DOHH2 (cell line): ENCODE measurements at regions not wholly inside any gene's neighbourhood (a gene's known extent, or its start where the extent isn't known, plus 50 kb on each side); places are given as distances from the start of the nearest gene placed in this dataset.

Source experiments
- H3F3A ChIP-seq: fragments of 200-600 bp; sonication (generic), shearing (Covaris generic); 2 replicates; pipeline ENCODE4 v1.6.0; 2016; ENCODE audit warnings: antibody characterized with exemption, mild to moderate bottlenecking; ENCODE audit not compliant: control insufficient read depth, insufficient read depth
- H3K27ac ChIP-seq: fragments of 200-600 bp; sonication (generic); 2 replicates; pipeline ENCODE4 v1.5.1; 2014; ENCODE audit warnings: low read depth, mild to moderate bottlenecking, low read length, moderate library complexity
- H3K27me3 ChIP-seq: fragments of 200-600 bp; sonication (generic); 2 replicates; pipeline ENCODE4 v1.6.1; 2014; ENCODE audit warnings: mild to moderate bottlenecking, low read length, mixed read lengths; ENCODE audit not compliant: control insufficient read depth
- H3K36me3 ChIP-seq: fragments of 200-600 bp; sonication (generic); 2 replicates; pipeline ENCODE4 v1.6.1; 2014; ENCODE audit warnings: mild to moderate bottlenecking, low read length, moderate library complexity, mixed read lengths; ENCODE audit not compliant: control insufficient read depth
- H3K4me1 ChIP-seq: fragments of 200-600 bp; sonication (generic); 2 replicates; pipeline ENCODE4 v1.6.1; 2014; ENCODE audit warnings: mild to moderate bottlenecking, low read length, mixed read lengths; ENCODE audit not compliant: control insufficient read depth
- H3K4me2 ChIP-seq: fragments of 200-600 bp; sonication (generic); 2 replicates; pipeline ENCODE4 v1.6.0; 2014; ENCODE audit warnings: mild to moderate bottlenecking, low read length, moderate library complexity
- H3K4me3 ChIP-seq: fragments of 200-600 bp; sonication (generic); 2 replicates; pipeline ENCODE4 v1.5.1; 2014; ENCODE audit warnings: mild to moderate bottlenecking, low read length, mixed read lengths
- H3K79me2 ChIP-seq: fragments of 200-600 bp; sonication (generic); 2 replicates; pipeline ENCODE4 v1.6.1; 2014; ENCODE audit warnings: mild to moderate bottlenecking, low read length, mixed read lengths; ENCODE audit not compliant: control insufficient read depth
- H3K9me2 ChIP-seq: fragments of 200-600 bp; sonication (generic); replicated peaks from 2 replicates; pipeline ENCODE4 v1.6.1; 2014; ENCODE audit warnings: mild to moderate bottlenecking, low read length, mixed read lengths; ENCODE audit not compliant: control insufficient read depth
- H3K9me3 ChIP-seq: fragments of 200-600 bp; sonication (generic); 2 replicates; pipeline ENCODE4 v1.6.1; 2014; ENCODE audit warnings: antibody characterized with exemption, low read length, mixed read lengths; ENCODE audit not compliant: control insufficient read depth, insufficient read depth
- H4K20me1 ChIP-seq: fragments of 200-600 bp; sonication (generic); 2 replicates; pipeline ENCODE4 v1.6.0; 2014; ENCODE audit warnings: low read depth, mild to moderate bottlenecking, antibody characterized with exemption, low read length, moderate library complexity; ENCODE audit not compliant: control insufficient read depth, insufficient read depth
- EZH2phosphoT487 ChIP-seq: fragments of 200-600 bp; sonication (generic); IDR thresholded peaks from 2 replicates; pipeline ENCODE4 v1.6.1; 2017; ENCODE audit warnings: borderline replicate concordance, mild to moderate bottlenecking, antibody characterized with exemption, low read length, moderate library complexity, mixed read lengths
- TF ChIP-seq, protein P1 (sequence below): fragments of 200-600 bp; sonication (generic); IDR thresholded peaks from one replicate; pipeline ENCODE4 v1.5.1; 2014; ENCODE audit warnings: antibody characterized with exemption, mild to moderate bottlenecking, low read depth, low read length; ENCODE audit not compliant: poor library complexity, severe bottlenecking

- no peaks in the 10 kb centered on the region for H3K9me3 ChIP-seq
- TF ChIP-seq, protein P1, sequence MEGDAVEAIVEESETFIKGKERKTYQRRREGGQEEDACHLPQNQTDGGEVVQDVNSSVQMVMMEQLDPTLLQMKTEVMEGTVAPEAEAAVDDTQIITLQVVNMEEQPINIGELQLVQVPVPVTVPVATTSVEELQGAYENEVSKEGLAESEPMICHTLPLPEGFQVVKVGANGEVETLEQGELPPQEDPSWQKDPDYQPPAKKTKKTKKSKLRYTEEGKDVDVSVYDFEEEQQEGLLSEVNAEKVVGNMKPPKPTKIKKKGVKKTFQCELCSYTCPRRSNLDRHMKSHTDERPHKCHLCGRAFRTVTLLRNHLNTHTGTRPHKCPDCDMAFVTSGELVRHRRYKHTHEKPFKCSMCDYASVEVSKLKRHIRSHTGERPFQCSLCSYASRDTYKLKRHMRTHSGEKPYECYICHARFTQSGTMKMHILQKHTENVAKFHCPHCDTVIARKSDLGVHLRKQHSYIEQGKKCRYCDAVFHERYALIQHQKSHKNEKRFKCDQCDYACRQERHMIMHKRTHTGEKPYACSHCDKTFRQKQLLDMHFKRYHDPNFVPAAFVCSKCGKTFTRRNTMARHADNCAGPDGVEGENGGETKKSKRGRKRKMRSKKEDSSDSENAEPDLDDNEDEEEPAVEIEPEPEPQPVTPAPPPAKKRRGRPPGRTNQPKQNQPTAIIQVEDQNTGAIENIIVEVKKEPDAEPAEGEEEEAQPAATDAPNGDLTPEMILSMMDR, result no peak
- no peak for TF ChIP-seq EZH2phosphoT487
- no peaks in the 10 kb centered on the region for H4K20me1 ChIP-seq
- no peaks in the 10 kb centered on the region for H3F3A ChIP-seq
- no peaks in the 10 kb centered on the region for H3K4me1 ChIP-seq
- no peaks in the 10 kb centered on the region for H3K9me2 ChIP-seq
- H3K27ac ChIP-seq, result no peak overlapping the region
- no peak overlapping the region for H3K4me3 ChIP-seq
- no peaks in the 10 kb centered on the region for H3K79me2 ChIP-seq
- peaks cover 14% of the 10 kb centered on the region for H3K27me3 ChIP-seq
- H3K4me2 ChIP-seq, result no peak overlapping the region
- H3K36me3 ChIP-seq, result no peaks in the 10 kb centered on the region
Observed at GRCh38 chr7:25351761-25352160, 123.5 kb upstream of the NPVF start.

DNA sequence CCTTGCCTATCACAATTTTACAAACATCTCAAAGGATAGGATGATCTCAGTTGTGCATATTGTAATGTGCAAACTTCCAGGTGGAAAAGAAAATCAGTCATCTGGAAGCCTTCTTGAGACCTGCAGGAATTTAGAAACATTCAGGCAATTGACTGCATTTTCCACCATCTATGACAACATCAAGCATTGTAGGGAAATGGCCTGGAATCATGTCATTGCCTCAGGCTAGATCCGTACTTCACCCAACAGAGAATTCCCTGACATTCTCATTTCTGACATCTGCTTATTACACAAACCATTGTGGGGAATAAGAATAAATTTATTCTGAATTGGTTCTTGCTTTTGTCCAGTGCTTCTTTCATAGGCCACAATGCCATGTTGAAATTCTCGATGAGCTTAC lies 124.9 kb upstream of the NPVF start:
- Histone ChIP-seq H3K9me3 (no peaks in the 10 kb centered on the region), H3K36me3 (no peaks in the 10 kb centered on the region), H3K27me3 (peaks cover 18% of the 10 kb centered on the region), H3K4me3 (no peak overlapping the region), H3K4me2 (no peak overlapping the region), H3F3A (no peaks in the 10 kb centered on the region), H3K27ac (no peak overlapping the region), H4K20me1 (no peaks in the 10 kb centered on the region), H3K4me1 (no peaks in the 10 kb centered on the region), H3K9me2 (no peaks in the 10 kb centered on the region), H3K79me2 (no peaks in the 10 kb centered on the region)
- TF ChIP-seq, protein P1, result no peak
- TF ChIP-seq EZH2phosphoT487, result no peak

DNA sequence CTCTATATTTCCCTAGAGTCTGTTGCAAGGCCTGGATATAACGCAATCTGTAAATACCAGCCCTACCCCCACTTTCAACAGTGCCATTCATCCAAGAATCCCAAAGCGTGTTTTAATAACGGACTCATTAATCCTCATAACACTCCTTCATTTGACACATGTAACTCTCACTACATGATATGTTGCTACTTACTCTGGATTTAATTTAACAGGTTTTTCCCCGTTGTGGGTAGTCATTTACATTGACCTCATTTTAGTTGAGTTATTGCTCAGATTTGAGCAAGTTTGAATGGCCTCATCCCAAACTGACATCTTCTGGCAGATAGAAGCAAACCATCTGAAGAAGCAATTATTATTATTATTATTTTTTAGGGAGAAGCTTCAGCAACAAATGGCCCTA lies 125.4 kb upstream of the NPVF start:
- TF ChIP-seq, protein P1, result no peak
- TF ChIP-seq EZH2phosphoT487, result no peak
- Histone ChIP-seq H4K20me1 (no peaks in the 10 kb centered on the region), H3K36me3 (no peaks in the 10 kb centered on the region), H3K27me3 (peaks cover 18% of the 10 kb centered on the region), H3K4me2 (no peak overlapping the region), H3K4me3 (no peak overlapping the region), H3K27ac (no peak overlapping the region), H3K9me2 (no peaks in the 10 kb centered on the region), H3K4me1 (no peaks in the 10 kb centered on the region), H3F3A (no peaks in the 10 kb centered on the region), H3K9me3 (no peaks in the 10 kb centered on the region), H3K79me2 (no peaks in the 10 kb centered on the region)
